SK-N-SH (cell line): ENCODE measurements at regions not wholly inside any gene's neighbourhood (a gene's known extent, or its start where the extent isn't known, plus 50 kb on each side); places are given as distances from the start of the nearest gene placed in this dataset.

Source experiments
- CTCF ChIA-PET: fragments of 300-600, 350-600 bp; formaldehyde crosslinking; extraction: SDS; loops from one replicate; lab custom pipeline; 2021; lab: Yijun Ruan, JAX
- POLR2A ChIA-PET: fragments of 350-600 bp; sonication (Branson Sonifier 250); formaldehyde crosslinking; extraction: SDS; loops from one replicate; lab custom pipeline; 2020; ENCODE audit warnings: antibody characterized with exemption, inconsistent platforms; lab: Yijun Ruan, JAX
- DNase-seq: peaks from one replicate; pipeline ENCODE4 v3.0.0; 2012
- H2AFZ ChIP-seq: fragments of 200-600 bp; sonication (generic); 2 replicates; pipeline ENCODE4 v1.8.1; 2016; ENCODE audit warnings: antibody characterized with exemption, mild to moderate bottlenecking, low read depth
- H3F3A ChIP-seq: fragments of 200-600 bp; sonication (generic); replicated peaks from 2 replicates; pipeline ENCODE3; 2016; ENCODE audit warnings: antibody characterized with exemption, mild to moderate bottlenecking; ENCODE audit not compliant: insufficient read depth
- H3K27ac ChIP-seq, 2 experiments: fragments of 200-500 bp in 1 of 2; fragments of 200-600 bp in 1 of 2; sonication (Bioruptor generic) in 1 of 2; sonication (generic), shearing (Covaris generic) in 1 of 2; 2 replicates each; pipeline versions ENCODE4 v1.5.1 to v1.6.1; 2014 to 2016; ENCODE audit warnings: low read depth in 2 of 2, inconsistent platforms in 1 of 2, low read length in 1 of 2, mild to moderate bottlenecking in 1 of 2, mixed read lengths in 1 of 2
- H3K27me3 ChIP-seq: fragments of 200-600 bp; sonication (generic), shearing (Covaris generic); 2 replicates; pipeline ENCODE4 v1.6.1; 2016; ENCODE audit warnings: mixed run types; ENCODE audit not compliant: insufficient read depth
- H3K36me3 ChIP-seq, 2 experiments: fragments of 200-500 bp in 1 of 2; fragments of 200-600 bp in 1 of 2; sonication (Bioruptor generic) in 1 of 2; sonication (generic) in 1 of 2; replicated peaks in 1 of 2; 2 replicates each; pipeline versions ENCODE3 to v1.5.1; 2014 to 2016; ENCODE audit warnings: low read length in 1 of 2, mild to moderate bottlenecking in 1 of 2; ENCODE audit not compliant: insufficient read depth in 2 of 2, control insufficient read depth in 1 of 2
- H3K4me1 ChIP-seq, 2 experiments: fragments of 200-500 bp in 1 of 2; fragments of 200-600 bp in 1 of 2; sonication (Bioruptor generic) in 1 of 2; sonication (generic), shearing (Covaris generic) in 1 of 2; 2 replicates each; pipeline versions ENCODE4 v1.5.1 to v1.6.1; 2014 to 2016; ENCODE audit warnings: low read depth in 1 of 2, low read length in 1 of 2, mixed run types in 1 of 2; ENCODE audit not compliant: insufficient read depth in 2 of 2, control insufficient read depth in 1 of 2
- H3K4me2 ChIP-seq: fragments of 200-600 bp; sonication (generic), shearing (Covaris generic); 2 replicates; pipeline ENCODE4 v1.6.1; 2017; ENCODE audit warnings: mixed run types
- H3K4me3 ChIP-seq, 2 experiments: fragments of 200-500 bp in 1 of 2; fragments of 200-600 bp in 1 of 2; sonication (Bioruptor generic) in 1 of 2; sonication (generic), shearing (Covaris generic) in 1 of 2; 2 replicates each; pipeline versions ENCODE4 v1.5.1 to v1.8.1; 2014 to 2016; ENCODE audit warnings: low read depth in 2 of 2, inconsistent platforms in 1 of 2, low read length in 1 of 2, mild to moderate bottlenecking in 1 of 2, mixed read lengths in 1 of 2, moderate library complexity in 1 of 2
- H3K79me2 ChIP-seq: fragments of 200-600 bp; sonication (generic); 2 replicates; pipeline ENCODE4 v1.8.1; 2017; ENCODE audit warnings: mild to moderate bottlenecking; ENCODE audit not compliant: insufficient read depth
- H3K9ac ChIP-seq: fragments of 200-600 bp; sonication (generic); 2 replicates; pipeline ENCODE4 v1.6.1; 2017; ENCODE audit warnings: mixed run types
- H3K9me2 ChIP-seq: fragments of 200-600 bp; sonication (generic); 2 replicates; pipeline ENCODE4 v1.6.1; 2017; ENCODE audit warnings: mixed run types
- H3K9me3 ChIP-seq: fragments of 200-600 bp; sonication (generic); 2 replicates; pipeline ENCODE4 v1.6.1; 2017; ENCODE audit warnings: mixed run types, mild to moderate bottlenecking, moderate library complexity
- H4K20me1 ChIP-seq: fragments of 200-600 bp; sonication (generic); 2 replicates; pipeline ENCODE4 v1.6.1; 2017; ENCODE audit warnings: mild to moderate bottlenecking, mixed run types; ENCODE audit not compliant: insufficient read depth
- CHD2 ChIP-seq: fragments of 150-350 bp; IDR thresholded peaks from 2 replicates; pipeline ENCODE4 v1.6.1; 2018; ENCODE audit warnings: low read length; ENCODE audit not compliant: partially characterized antibody
- CTCF ChIP-seq: fragments of 200-600 bp; sonication (generic); IDR thresholded peaks from 2 replicates; pipeline ENCODE4 v1.6.1; 2017; ENCODE audit warnings: antibody characterized with exemption, mild to moderate bottlenecking, moderate library complexity
- FOSL2 ChIP-seq: IDR thresholded peaks from 2 replicates; pipeline ENCODE4 v1.4.0; 2012; ENCODE audit warnings: low read depth, mild to moderate bottlenecking, moderate library complexity, borderline replicate concordance
- FOXM1 ChIP-seq: IDR thresholded peaks from 2 replicates; pipeline ENCODE4 v1.4.0; 2012; ENCODE audit warnings: low read depth, mild to moderate bottlenecking
- JUND ChIP-seq: IDR thresholded peaks from 2 replicates; pipeline ENCODE4 v1.4.0; 2012
- MAX ChIP-seq: IDR thresholded peaks from 2 replicates; pipeline ENCODE4 v1.4.0; 2012; ENCODE audit warnings: low read depth
- MXI1 ChIP-seq: IDR thresholded peaks from 2 replicates; pipeline ENCODE4 v1.6.1; 2012; ENCODE audit warnings: mild to moderate bottlenecking, low read depth, low read length, improper control_type of control experiment
- POLR2AphosphoS5 ChIP-seq: IDR thresholded peaks from 2 replicates; pipeline ENCODE4 v1.6.1; 2012; ENCODE audit warnings: low read depth, low read length
- RCOR1 ChIP-seq: fragments of 150-350 bp; IDR thresholded peaks from 2 replicates; pipeline ENCODE4 v1.6.1; 2017; ENCODE audit warnings: antibody characterized with exemption, low read length
- SIN3A ChIP-seq: IDR thresholded peaks from 2 replicates; pipeline ENCODE4 v1.6.1; 2012; ENCODE audit warnings: low read depth, mild to moderate bottlenecking, low read length, moderate library complexity, borderline replicate concordance
- SMC3 ChIP-seq: IDR thresholded peaks from 2 replicates; pipeline ENCODE4 v1.6.1; 2012; ENCODE audit warnings: low read depth, low read length, improper control_type of control experiment
- TAF1 ChIP-seq: IDR thresholded peaks from 2 replicates; pipeline ENCODE4 v1.6.1; 2012; ENCODE audit warnings: low read depth, mild to moderate bottlenecking, low read length, moderate library complexity, borderline replicate concordance
- TCF12 ChIP-seq: IDR thresholded peaks from 2 replicates; pipeline ENCODE4 v1.4.0; 2012
- TEAD4 ChIP-seq: IDR thresholded peaks from 2 replicates; pipeline ENCODE4 v1.4.0; 2012; ENCODE audit warnings: mild to moderate bottlenecking, borderline replicate concordance; ENCODE audit not compliant: insufficient read depth
- USF2 ChIP-seq: fragments of 150-350 bp; IDR thresholded peaks from 2 replicates; pipeline ENCODE4 v1.6.1; 2017; ENCODE audit warnings: antibody characterized with exemption, low read length, low read depth, borderline replicate concordance
- YY1 ChIP-seq: IDR thresholded peaks from 2 replicates; pipeline ENCODE4 v1.4.0; 2012; ENCODE audit warnings: low read depth, mild to moderate bottlenecking
- WGBS: methylation state at CpG from one replicate; pipeline ENCODE4 v1.1.6; 2017; ENCODE audit warnings: low lambda C conversion rate; 5-methylcytosine and 5-hydroxymethylcytosine counted together

GRCh38 chr6:147853574-147853973 is 345.1 kb downstream of the SAMD5 start:
- H3K4me1 ChIP-seq, result no peaks in the 10 kb centered on the region; a peak in 1 of 4 replicates
- H3K27me3 ChIP-seq, result no peaks in the 10 kb centered on the region
- no peak overlapping the region for H2AFZ ChIP-seq
- no peak overlapping the region for H3K4me2 ChIP-seq
- H3K36me3 ChIP-seq, result no peaks in the 10 kb centered on the region
- H3K4me3 ChIP-seq, result no peak overlapping the region
- ChIA-PET CTCF (no interaction called here), POLR2A (no interaction called here)
- no peaks in the 10 kb centered on the region for H3K79me2 ChIP-seq
- H3K9me2 ChIP-seq, result no peaks in the 10 kb centered on the region
- no peaks in the 10 kb centered on the region for H4K20me1 ChIP-seq
- H3K9ac ChIP-seq, result no peak overlapping the region
- H3K27ac ChIP-seq, result no peak overlapping the region
- DNase-seq, result no peak
- H3F3A ChIP-seq, result no peaks in the 10 kb centered on the region
- TF ChIP-seq TEAD4 (no peak), TCF12 (no peak)
- WGBS, result 46% methylated on average over 3 of the region's 3 CpGs
- no peaks in the 10 kb centered on the region for H3K9me3 ChIP-seq

GRCh38 chr6:147855803-147856482 is 347.5 kb downstream of the SAMD5 start:
- H3K79me2 ChIP-seq, result no peaks in the 10 kb centered on the region
- H3F3A ChIP-seq, result no peaks in the 10 kb centered on the region
- H3K4me2 ChIP-seq, result no peak overlapping the region
- H3K27me3 ChIP-seq, result no peaks in the 10 kb centered on the region; the same call in 1 of the 2 replicates
- no peak overlapping the region for H3K9ac ChIP-seq
- no peaks in the 10 kb centered on the region; a peak in 1 of 4 replicates for H3K4me1 ChIP-seq
- ChIA-PET POLR2A (no interaction called here), CTCF (no interaction called here)
- DNase-seq, result no peak
- WGBS, result 50% methylated on average over 3 of the region's 3 CpGs
- no peak overlapping the region for H2AFZ ChIP-seq
- H3K9me2 ChIP-seq, result no peaks in the 10 kb centered on the region
- no peak for TF ChIP-seq POLR2AphosphoS5
- no peak for TF ChIP-seq JUND
- H3K27ac ChIP-seq, result no peak overlapping the region
- H3K9me3 ChIP-seq, result no peaks in the 10 kb centered on the region
- no peaks in the 10 kb centered on the region for H4K20me1 ChIP-seq
- no peaks in the 10 kb centered on the region for H3K36me3 ChIP-seq
- H3K4me3 ChIP-seq, result no peak overlapping the region

GRCh38 chr6:147856687-147857086 is 348.2 kb downstream of the SAMD5 start:
- H3K27me3 ChIP-seq, result no peaks in the 10 kb centered on the region; the same call in 1 of the 2 replicates
- 17% methylated on average over 5 of the region's 5 CpGs for WGBS
- POLR2A ChIA-PET, result no interaction called here
- no peaks in the 10 kb centered on the region for H3K9me3 ChIP-seq
- no peak overlapping the region for H3K4me3 ChIP-seq
- no peak for DNase-seq
- no peak overlapping the region for H3K9ac ChIP-seq
- H3F3A ChIP-seq, result no peaks in the 10 kb centered on the region
- H3K4me1 ChIP-seq, result no peaks in the 10 kb centered on the region; a peak in 1 of 4 replicates
- no peaks in the 10 kb centered on the region for H3K79me2 ChIP-seq
- no peaks in the 10 kb centered on the region for H3K36me3 ChIP-seq
- H3K27ac ChIP-seq, result no peak overlapping the region
- H3K9me2 ChIP-seq, result no peaks in the 10 kb centered on the region
- no peak overlapping the region for H3K4me2 ChIP-seq
- TF ChIP-seq SMC3 (no peak), FOXM1 (no peak), CHD2 (no peak), TAF1 (no peak), MXI1 (no peak), FOSL2 (no peak), YY1 (no peak), USF2 (no peak), RCOR1 (no peak), SIN3A (no peak), TCF12 (no peak), MAX (no peak), CTCF (no peak)
- TF ChIP-seq, all 33 proteins: peak for 0
- H4K20me1 ChIP-seq, result no peaks in the 10 kb centered on the region
- CTCF ChIA-PET, result no interaction called here
- no peak overlapping the region for H2AFZ ChIP-seq
